Retinal pigment epithelial cell (primary cell): ENCODE measurements at regions not wholly inside any gene's neighbourhood (a gene's known extent, or its start where the extent isn't known, plus 50 kb on each side); places are given as distances from the start of the nearest gene placed in this dataset.

Experiments used
- DNase-seq: peaks from one replicate; pipeline ENCODE4 v3.0.0-alpha.2; 2010; ENCODE audit warnings: low read depth
- H3K4me3 ChIP-seq: 2 replicates; pipeline ENCODE4 v1.5.1; 2011; ENCODE audit warnings: mild to moderate bottlenecking, low read length, control low read depth, moderate library complexity
- TF ChIP-seq, protein P1 (sequence below): conservative IDR thresholded peaks from 2 replicates; pipeline ENCODE4 v1.5.1; 2011; ENCODE audit warnings: low read depth, low read length, control low read depth, inconsistent platforms

DNA sequence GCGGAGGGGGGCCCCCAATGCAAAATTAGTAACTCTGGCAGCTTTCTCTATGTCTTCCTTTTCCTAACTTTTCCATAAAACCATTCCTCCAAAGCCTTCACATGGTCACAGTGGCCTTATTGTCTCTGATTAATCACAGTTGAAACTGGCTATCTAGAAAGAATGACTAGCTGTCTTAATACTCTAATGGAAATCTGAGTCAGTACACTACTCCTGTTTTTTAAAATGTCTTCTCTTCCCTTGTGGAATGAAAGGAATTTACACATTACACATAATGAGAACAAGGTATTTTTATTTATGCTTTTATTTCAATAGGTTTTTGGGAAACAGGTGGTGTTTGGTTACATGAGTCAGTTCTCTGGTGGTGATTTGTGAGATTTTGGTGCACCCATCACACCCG, 66.3 kb upstream of the PUDP start:
- H3K4me3 ChIP-seq, result no peak overlapping the region
- DNase-seq, result no peak
- TF ChIP-seq, protein P1, sequence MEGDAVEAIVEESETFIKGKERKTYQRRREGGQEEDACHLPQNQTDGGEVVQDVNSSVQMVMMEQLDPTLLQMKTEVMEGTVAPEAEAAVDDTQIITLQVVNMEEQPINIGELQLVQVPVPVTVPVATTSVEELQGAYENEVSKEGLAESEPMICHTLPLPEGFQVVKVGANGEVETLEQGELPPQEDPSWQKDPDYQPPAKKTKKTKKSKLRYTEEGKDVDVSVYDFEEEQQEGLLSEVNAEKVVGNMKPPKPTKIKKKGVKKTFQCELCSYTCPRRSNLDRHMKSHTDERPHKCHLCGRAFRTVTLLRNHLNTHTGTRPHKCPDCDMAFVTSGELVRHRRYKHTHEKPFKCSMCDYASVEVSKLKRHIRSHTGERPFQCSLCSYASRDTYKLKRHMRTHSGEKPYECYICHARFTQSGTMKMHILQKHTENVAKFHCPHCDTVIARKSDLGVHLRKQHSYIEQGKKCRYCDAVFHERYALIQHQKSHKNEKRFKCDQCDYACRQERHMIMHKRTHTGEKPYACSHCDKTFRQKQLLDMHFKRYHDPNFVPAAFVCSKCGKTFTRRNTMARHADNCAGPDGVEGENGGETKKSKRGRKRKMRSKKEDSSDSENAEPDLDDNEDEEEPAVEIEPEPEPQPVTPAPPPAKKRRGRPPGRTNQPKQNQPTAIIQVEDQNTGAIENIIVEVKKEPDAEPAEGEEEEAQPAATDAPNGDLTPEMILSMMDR, result no peak

DNA sequence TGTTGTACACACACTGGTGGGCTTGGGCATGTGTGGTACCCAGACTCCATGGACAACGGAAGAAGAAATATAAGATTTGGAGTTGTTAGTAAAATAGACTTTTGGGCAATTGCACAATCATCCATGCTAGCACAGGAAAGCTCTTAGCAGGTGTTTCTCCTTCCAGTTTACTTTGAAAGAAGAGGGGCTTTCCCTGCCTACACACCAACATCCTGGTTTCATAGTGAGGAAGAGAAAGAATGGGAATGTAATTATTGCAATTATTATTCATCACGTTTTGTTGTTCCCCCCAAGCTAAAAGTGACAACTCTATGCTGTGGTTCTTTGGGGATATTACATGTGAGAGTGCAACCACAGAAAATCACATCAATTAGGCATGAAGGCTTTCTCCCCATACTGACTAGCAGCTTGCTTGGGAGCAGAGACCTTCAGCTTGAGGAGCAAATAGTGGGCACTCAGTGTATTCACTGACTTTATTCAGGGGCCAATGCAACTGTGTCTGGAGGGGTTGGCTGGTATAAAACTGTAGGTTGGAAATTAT, 57.2 kb upstream of the PUDP start:
- DNase-seq, result no peak

DNA sequence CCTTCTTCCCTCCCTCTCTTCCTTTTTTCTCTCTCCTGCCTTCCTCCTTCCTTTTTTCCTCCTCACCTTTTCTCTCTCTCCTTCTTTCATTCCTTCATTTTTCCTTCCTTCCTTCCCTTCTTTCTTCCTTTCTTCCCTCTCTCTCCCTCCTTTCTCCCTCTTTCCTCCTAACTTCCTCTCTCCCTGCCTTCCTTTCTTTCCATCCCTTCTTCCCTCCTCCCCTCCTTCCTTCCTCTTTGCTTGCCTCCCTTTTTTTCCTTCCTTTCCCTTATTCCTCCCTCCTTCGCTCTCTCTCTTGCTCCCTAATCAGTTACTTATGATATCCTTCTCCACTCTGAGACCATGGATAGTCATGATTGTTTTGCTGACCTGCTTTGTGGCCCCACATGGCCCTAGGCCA, 56.7 kb upstream of the PUDP start:
- TF ChIP-seq, protein P1, result no peak
- DNase-seq, result no peak
- H3K4me3 ChIP-seq, result no peak overlapping the region

More for the DNA sequence above, 57.2 kb upstream of the PUDP start:
- TF ChIP-seq, protein P1, result no peak
- no peak overlapping the region for H3K4me3 ChIP-seq

DNA sequence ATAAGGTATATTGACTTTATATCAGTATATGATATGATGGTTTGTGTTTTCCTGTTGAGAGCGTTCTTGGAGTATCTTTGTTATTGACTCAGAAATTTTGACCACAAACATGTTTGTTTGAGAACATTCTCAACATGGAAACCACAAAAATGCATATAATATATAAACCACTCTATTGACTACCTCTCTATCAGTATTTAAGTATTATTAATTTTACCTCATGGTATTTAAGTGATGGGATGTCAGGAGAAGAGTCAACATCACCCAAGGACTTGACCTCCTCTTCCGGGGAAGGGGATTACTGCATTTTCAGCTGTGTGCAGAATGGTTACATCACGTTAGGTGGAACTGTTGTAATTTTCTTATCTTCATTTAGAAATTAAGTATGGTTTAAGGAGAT, 54.3 kb upstream of the PUDP start:
- no peak overlapping the region for H3K4me3 ChIP-seq
- TF ChIP-seq, protein P1, result no peak
- no peak for DNase-seq

DNA sequence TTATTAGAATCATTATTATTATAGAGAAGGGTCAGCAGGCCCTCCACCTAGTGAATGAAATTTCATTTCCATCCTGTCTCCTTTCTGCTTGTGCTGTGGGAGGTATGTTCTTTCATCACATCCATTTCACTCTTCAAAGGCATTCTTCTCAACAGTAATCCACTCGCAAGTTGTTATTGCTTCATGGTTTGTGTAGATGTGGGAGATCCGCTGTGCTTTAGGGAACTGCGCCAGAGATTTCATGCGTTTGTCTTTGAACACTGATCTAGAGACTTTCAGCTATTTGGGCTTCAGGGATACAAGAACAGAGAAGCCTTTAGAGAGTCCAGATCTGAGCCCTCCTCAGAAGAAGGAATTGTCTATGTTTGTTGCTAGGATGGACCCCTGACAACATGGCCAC, 53.5 kb upstream of the PUDP start:
- TF ChIP-seq, protein P1, result no peak
- H3K4me3 ChIP-seq, result no peak overlapping the region
- DNase-seq, result no peak

DNA sequence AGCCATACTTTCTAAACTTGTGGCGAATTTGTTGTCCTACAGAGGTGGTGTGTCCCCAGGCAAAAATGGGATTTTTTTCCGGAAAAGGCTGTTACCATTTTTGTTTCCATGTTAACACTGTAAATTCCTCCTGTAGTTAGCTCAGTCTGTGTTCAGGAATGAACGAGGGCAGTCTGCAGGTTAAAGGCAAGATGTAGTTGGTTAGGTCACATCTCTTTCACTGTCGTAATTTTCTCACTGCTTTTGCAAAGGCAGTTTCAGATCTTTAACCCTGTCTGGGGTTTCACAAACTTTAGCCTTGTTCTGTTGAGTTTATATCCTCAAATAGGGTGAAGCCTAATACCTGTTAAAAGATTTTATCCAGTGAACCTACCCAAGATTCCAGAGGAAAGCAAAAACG, 50.5 kb upstream of the PUDP start:
- TF ChIP-seq, protein P1, result no peak
- no peak for DNase-seq
- no peak overlapping the region for H3K4me3 ChIP-seq
